Trophoblast cell (in vitro differentiated cells and primary cell): ENCODE measurements at regions not wholly inside any gene's neighbourhood (a gene's known extent, or its start where the extent isn't known, plus 50 kb on each side); places are given as distances from the start of the nearest gene placed in this dataset.
"Not testable (repeated sequence)": the region's sequence is repeated elsewhere in the genome, so short reads cannot be mapped to it uniquely, and the experiment has no call there.

Experiments used
- DNase-seq, 2 donors: peaks; one replicate each; pipeline ENCODE4 v3.0.0-alpha.2; 2016
- H2AFZ ChIP-seq: 2 replicates; pipeline ENCODE4 v1.6.1; 2013; ENCODE audit warnings: low read length, moderate library complexity, mild to moderate bottlenecking; ENCODE audit not compliant: insufficient read depth, poor library complexity
- H2AK5ac ChIP-seq: 2 replicates; pipeline ENCODE4 v1.6.1; 2013; ENCODE audit warnings: mild to moderate bottlenecking, low read length
- H2BK120ac ChIP-seq: 2 replicates; pipeline ENCODE4 v1.6.1; 2013; ENCODE audit warnings: low read length, mild to moderate bottlenecking, moderate library complexity; ENCODE audit not compliant: insufficient read depth, poor library complexity
- H2BK12ac ChIP-seq: 2 replicates; pipeline ENCODE4 v1.6.1; 2013; ENCODE audit warnings: mild to moderate bottlenecking, low read length, moderate library complexity
- H2BK5ac ChIP-seq: 2 replicates; pipeline ENCODE4 v1.6.1; 2013; ENCODE audit warnings: low read length, low read depth, moderate library complexity, mild to moderate bottlenecking; ENCODE audit not compliant: poor library complexity
- H3K14ac ChIP-seq: 2 replicates; pipeline ENCODE4 v1.6.1; 2013; ENCODE audit warnings: mild to moderate bottlenecking, low read length
- H3K18ac ChIP-seq: 2 replicates; pipeline ENCODE4 v1.6.1; 2013; ENCODE audit warnings: mild to moderate bottlenecking, low read length
- H3K23ac ChIP-seq: 2 replicates; pipeline ENCODE4 v1.6.1; 2013; ENCODE audit warnings: low read length
- H3K27ac ChIP-seq: 2 replicates; pipeline ENCODE4 v1.5.1; 2013; ENCODE audit warnings: low read depth, mild to moderate bottlenecking, inconsistent platforms, low read length, moderate library complexity
- H3K27me3 ChIP-seq: 2 replicates; pipeline ENCODE4 v1.6.1; 2013; ENCODE audit warnings: inconsistent platforms, mild to moderate bottlenecking, low read length, moderate library complexity; ENCODE audit not compliant: insufficient read depth
- H3K36me3 ChIP-seq, 2 experiments: 1 replicate in 1 of 2; 2 replicates in 1 of 2; pipeline ENCODE4 v1.6.1; 2013; ENCODE audit warnings: low read length in 2 of 2, mild to moderate bottlenecking in 2 of 2, moderate library complexity in 1 of 2; ENCODE audit not compliant: insufficient read depth in 2 of 2, control insufficient read depth in 1 of 2
- H3K4ac ChIP-seq: 2 replicates; pipeline ENCODE4 v1.6.1; 2013; ENCODE audit warnings: low read depth, mild to moderate bottlenecking, low read length, moderate library complexity
- H3K4me1 ChIP-seq, 2 experiments: 1 replicate in 1 of 2; 2 replicates in 1 of 2; pipeline ENCODE4 v1.6.1; 2013; ENCODE audit warnings: low read length in 2 of 2, mild to moderate bottlenecking in 2 of 2, moderate library complexity in 1 of 2; ENCODE audit not compliant: insufficient read depth in 2 of 2, control insufficient read depth in 1 of 2
- H3K4me2 ChIP-seq: 2 replicates; pipeline ENCODE4 v1.6.1; 2013; ENCODE audit warnings: inconsistent platforms, mild to moderate bottlenecking, low read length, moderate library complexity
- H3K4me3 ChIP-seq: 2 replicates; pipeline ENCODE4 v1.5.1; 2013; ENCODE audit warnings: mild to moderate bottlenecking, low read depth, low read length, inconsistent platforms
- H3K79me1 ChIP-seq: one replicate; pipeline ENCODE4 v1.6.1; 2013; ENCODE audit warnings: low read length
- H3K79me2 ChIP-seq: 2 replicates; pipeline ENCODE4 v1.6.1; 2013; ENCODE audit warnings: low read length, mild to moderate bottlenecking; ENCODE audit not compliant: control insufficient read depth, insufficient read depth, poor library complexity
- H3K9ac ChIP-seq: 2 replicates; pipeline ENCODE4 v1.6.1; 2013; ENCODE audit warnings: mild to moderate bottlenecking, low read length
- H3K9me3 ChIP-seq: 2 replicates; pipeline ENCODE4 v1.6.1; 2013; ENCODE audit warnings: low read depth, mild to moderate bottlenecking, control low read depth, inconsistent platforms, low read length; ENCODE audit not compliant: insufficient read depth
- H4K12ac ChIP-seq: 2 replicates; pipeline ENCODE4 v1.6.1; 2013; ENCODE audit warnings: low read depth, mild to moderate bottlenecking, low read length, moderate library complexity
- H4K8ac ChIP-seq: 2 replicates; pipeline ENCODE4 v1.6.1; 2013; ENCODE audit warnings: low read depth, mild to moderate bottlenecking, low read length, moderate library complexity
- H4K91ac ChIP-seq: one replicate; pipeline ENCODE4 v1.6.1; 2013; ENCODE audit warnings: low read depth, mild to moderate bottlenecking, low read length, moderate library complexity
- WGBS: extraction: QIAGEN DNeasy Blood & Tissue Kit; methylation state at CpG from one replicate; pipeline ENCODE4 v1.1.7; 2013; ENCODE audit warnings: missing lambda C conversion rate; ENCODE audit not compliant: insufficient read length, insufficient coverage; ENCODE audit errors: extremely low coverage; 5-methylcytosine and 5-hydroxymethylcytosine counted together

DNA sequence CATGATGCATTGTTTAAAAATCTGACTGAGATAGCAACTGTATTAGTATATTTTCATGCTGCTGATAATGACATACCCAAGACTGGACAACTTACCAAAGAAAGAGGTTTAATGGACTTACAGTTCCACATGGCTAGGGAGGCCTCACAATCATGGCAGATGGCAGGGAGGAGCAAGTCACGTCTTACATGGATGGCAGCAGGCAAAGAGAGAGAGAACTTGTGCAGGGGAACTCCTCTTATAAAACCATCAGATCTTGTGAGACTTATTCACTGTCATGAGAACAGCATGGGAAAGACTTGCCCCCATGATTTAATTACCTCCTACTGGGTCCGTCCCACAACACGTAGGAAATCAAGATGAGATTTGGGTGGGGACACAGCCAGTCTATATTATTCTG, 81.3 kb upstream of the CCDC179 start:
- not testable (repeated sequence) for H3K18ac ChIP-seq, H3K9me3 ChIP-seq, H3K14ac ChIP-seq, H4K8ac ChIP-seq, H4K91ac ChIP-seq, DNase-seq, H2BK12ac ChIP-seq, H3K79me2 ChIP-seq, H3K9ac ChIP-seq, H3K4me1 ChIP-seq, H2BK120ac ChIP-seq, H3K27me3 ChIP-seq, H3K4ac ChIP-seq, H2AFZ ChIP-seq, H2AK5ac ChIP-seq, H3K36me3 ChIP-seq, H3K79me1 ChIP-seq, H2BK5ac ChIP-seq, H3K4me2 ChIP-seq, H4K12ac ChIP-seq, H3K4me3 ChIP-seq, H3K23ac ChIP-seq, H3K27ac ChIP-seq
- WGBS, result no CpG with 5 or more reads among the region's 3 CpGs

- no peaks in the 10 kb centered on the region for H3K36me3 ChIP-seq
- H3K14ac ChIP-seq, result no peak overlapping the region
- no peak overlapping the region for H3K18ac ChIP-seq
Observed at GRCh38 chr11:22957786-22958185, 97.5 kb upstream of the CCDC179 start.

GRCh38 chr11:22974251-22974650, 114.0 kb upstream of the CCDC179 start:
- Histone ChIP-seq H4K8ac (no peak overlapping the region), H3K79me2 (no peaks in the 10 kb centered on the region), H3K23ac (no peak overlapping the region), H3K27ac (no peak overlapping the region), H2AK5ac (no peak overlapping the region), H3K4me1 (no peaks in the 10 kb centered on the region), H4K91ac (no peak overlapping the region), H3K36me3 (no peaks in the 10 kb centered on the region), H2BK5ac (no peak overlapping the region), H3K9ac (no peak overlapping the region), H3K9me3 (no peaks in the 10 kb centered on the region), H3K18ac (no peak overlapping the region), H3K4me3 (no peak overlapping the region), H3K4me2 (no peak overlapping the region), H3K27me3 (no peaks in the 10 kb centered on the region), H4K12ac (no peak overlapping the region), H3K4ac (no peak overlapping the region), H3K79me1 (no peaks in the 10 kb centered on the region), H2AFZ (no peak overlapping the region), H2BK120ac (no peak overlapping the region), H2BK12ac (no peak overlapping the region), H3K14ac (no peak overlapping the region)
- WGBS, result no CpG with 5 or more reads among the region's 3 CpGs
- DNase-seq, result no peak

More at GRCh38 chr11:22957786-22958185, 97.5 kb upstream of the CCDC179 start:
- Histone ChIP-seq H3K79me1 (no peaks in the 10 kb centered on the region), H3K4me2 (no peak overlapping the region), H4K12ac (no peak overlapping the region), H3K4me3 (no peak overlapping the region), H3K79me2 (no peaks in the 10 kb centered on the region), H4K91ac (no peak overlapping the region), H4K8ac (no peak overlapping the region), H3K27ac (no peak overlapping the region), H2AFZ (no peak overlapping the region), H3K23ac (no peak overlapping the region), H2AK5ac (no peak overlapping the region), H3K27me3 (no peaks in the 10 kb centered on the region), H2BK120ac (no peak overlapping the region), H3K4ac (no peak overlapping the region), H3K9ac (no peak overlapping the region), H2BK5ac (no peak overlapping the region), H3K4me1 (no peaks in the 10 kb centered on the region), H2BK12ac (no peak overlapping the region), H3K9me3 (no peaks in the 10 kb centered on the region)
- WGBS, result no CpG with 5 or more reads among the region's 1 CpG
- DNase-seq, result no peak

GRCh38 chr11:22976146-22976545, 115.9 kb upstream of the CCDC179 start:
- Histone ChIP-seq H3K79me1 (no peaks in the 10 kb centered on the region), H3K36me3 (no peaks in the 10 kb centered on the region), H3K14ac (no peak overlapping the region), H2BK120ac (no peak overlapping the region), H2AK5ac (no peak overlapping the region), H2AFZ (no peak overlapping the region), H4K91ac (no peak overlapping the region), H3K27me3 (no peaks in the 10 kb centered on the region), H3K27ac (no peak overlapping the region), H3K23ac (no peak overlapping the region), H3K4me2 (no peak overlapping the region), H3K4ac (no peak overlapping the region), H3K9me3 (no peaks in the 10 kb centered on the region), H3K4me3 (no peak overlapping the region), H4K8ac (no peak overlapping the region), H2BK5ac (no peak overlapping the region), H3K18ac (no peak overlapping the region), H3K4me1 (no peaks in the 10 kb centered on the region), H3K79me2 (no peaks in the 10 kb centered on the region), H3K9ac (no peak overlapping the region), H4K12ac (no peak overlapping the region), H2BK12ac (no peak overlapping the region)
- peak; percentile 39 to 41 for DNase-seq
- no CpG with 5 or more reads among the region's 3 CpGs for WGBS
